Fibroblast of skin of scalp (primary cell): ENCODE measurements at regions not wholly inside any gene's neighbourhood (a gene's known extent, or its start where the extent isn't known, plus 50 kb on each side); places are given as distances from the start of the nearest gene placed in this dataset.
"Not testable (repeated sequence)": the region's sequence is repeated elsewhere in the genome, so short reads cannot be mapped to it uniquely, and the experiment has no call there.

Source experiments
- DNase-seq: peaks from one replicate; pipeline ENCODE4 v3.0.0-alpha.2; 2013

- DNase-seq: no peak
Measured at GRCh38 chr1:166628259-166628658, 211.0 kb upstream of the POGK start.

- no peak for DNase-seq
Measured at GRCh38 chr1:166629946-166630345, 209.3 kb upstream of the POGK start.

- DNase-seq: no peak
Measured at GRCh38 chr1:166630369-166630768, 208.9 kb upstream of the POGK start.

- DNase-seq: no peak
Measured at GRCh38 chr1:166638137-166638536, 201.1 kb upstream of the POGK start.

GRCh38 chr1:166657228-166657627, 182.0 kb upstream of the POGK start:
- not testable (repeated sequence) for DNase-seq

GRCh38 chr1:166666790-166667189, 172.5 kb upstream of the POGK start:
- DNase-seq: not testable (repeated sequence)

- DNase-seq: not testable (repeated sequence)
Measured at GRCh38 chr1:166667600-166667999, 171.7 kb upstream of the POGK start.

- DNase-seq: no peak
Measured at GRCh38 chr1:166671627-166672026, 167.6 kb upstream of the POGK start.

GRCh38 chr1:166673722-166674121, 165.6 kb upstream of the POGK start:
- no peak for DNase-seq

GRCh38 chr1:166675213-166675612, 164.1 kb upstream of the POGK start:
- no peak for DNase-seq

GRCh38 chr1:166676981-166677380, 162.3 kb upstream of the POGK start:
- no peak for DNase-seq

- no peak for DNase-seq
Measured at GRCh38 chr1:166679369-166679768, 159.9 kb upstream of the POGK start.

- no peak for DNase-seq
Measured at GRCh38 chr1:166682588-166682987, 156.7 kb upstream of the POGK start.

- not testable (repeated sequence) for DNase-seq
Measured at GRCh38 chr1:166684669-166685068, 154.6 kb upstream of the POGK start.

GRCh38 chr1:166685200-166685599, 154.1 kb upstream of the POGK start:
- DNase-seq: no peak

GRCh38 chr1:166685891-166686290, 153.4 kb upstream of the POGK start:
- DNase-seq: not testable (repeated sequence)

- not testable (repeated sequence) for DNase-seq
Measured at GRCh38 chr1:166690596-166690995, 148.7 kb upstream of the POGK start.

GRCh38 chr1:166691476-166691875, 147.8 kb upstream of the POGK start:
- DNase-seq: no peak

- DNase-seq: no peak
Measured at GRCh38 chr1:166692346-166692745, 146.9 kb upstream of the POGK start.

- no peak for DNase-seq
Measured at GRCh38 chr1:166693158-166693557, 146.1 kb upstream of the POGK start.

- no peak for DNase-seq
Measured at GRCh38 chr1:166693673-166694297, 145.5 kb upstream of the POGK start.

- no peak for DNase-seq
Measured at GRCh38 chr1:166695115-166695514, 144.2 kb upstream of the POGK start.

- not testable (repeated sequence) for DNase-seq
Measured at GRCh38 chr1:166695834-166696233, 143.4 kb upstream of the POGK start.

GRCh38 chr1:166698771-166699170, 140.5 kb upstream of the POGK start:
- no peak for DNase-seq

GRCh38 chr1:166699613-166700012, 139.7 kb upstream of the POGK start:
- DNase-seq: no peak
